Loucy (cell line): ENCODE measurements at regions not wholly inside any gene's neighbourhood (a gene's known extent, or its start where the extent isn't known, plus 50 kb on each side); places are given as distances from the start of the nearest gene placed in this dataset.

ENCODE experiments used
- CTCF ChIP-seq: fragments of 200-600 bp; sonication (generic); conservative IDR thresholded peaks from 2 replicates; pipeline ENCODE4 v1.5.1; 2014; ENCODE audit warnings: mild to moderate bottlenecking, antibody characterized with exemption, low read length
- EZH2phosphoT487 ChIP-seq: fragments of 200-600 bp; IDR thresholded peaks from 2 replicates; pipeline ENCODE4 v1.6.1; 2018; ENCODE audit warnings: antibody characterized with exemption, mild to moderate bottlenecking, moderate library complexity, borderline replicate concordance

- TF ChIP-seq CTCF (no peak), EZH2phosphoT487 (no peak)
Observed at GRCh38 chr9:88045686-88046085, 71.4 kb upstream of the CDK20 start.
